ENCODE measurements at regions not wholly inside any gene's neighbourhood (a gene's known extent, or its start where the extent isn't known, plus 50 kb on each side); places are given as distances from the start of the nearest gene placed in this dataset.

DNA sequence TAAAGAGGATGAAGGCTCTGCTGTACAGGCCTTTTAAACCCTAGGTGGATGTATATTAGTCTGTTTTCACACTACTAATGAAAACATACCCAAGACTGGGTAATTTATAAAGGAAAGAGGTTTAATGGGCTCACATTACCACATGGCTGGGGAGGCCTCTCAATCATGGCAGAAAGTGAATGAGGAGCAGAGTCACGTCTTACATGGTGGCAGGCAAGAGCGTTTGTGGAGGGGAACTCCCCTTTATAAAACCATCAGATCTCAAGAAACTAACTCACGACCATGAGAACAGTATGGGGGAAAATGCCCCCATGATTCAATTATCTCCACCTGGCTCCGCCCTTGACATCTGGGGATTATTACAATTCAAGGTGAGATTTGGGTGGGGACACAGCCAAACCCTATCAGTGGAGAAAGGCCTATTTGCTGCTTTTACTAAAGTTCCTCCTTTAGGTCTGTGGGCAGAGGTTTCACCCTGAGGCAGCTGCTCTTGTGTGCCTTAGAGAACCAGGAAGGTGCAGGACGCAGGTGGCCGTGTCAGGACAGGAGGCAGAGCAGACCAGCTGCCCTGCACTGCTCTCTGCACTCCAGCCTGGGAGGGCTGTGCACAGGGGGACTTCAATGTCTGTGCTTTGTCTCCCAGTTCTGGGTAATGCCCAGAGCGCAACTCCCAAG, 178.8 kb upstream of the HDAC4 start:
- DNase-seq = no peak

- no peak for DNase-seq
These were observed 178.3 kb upstream of the HDAC4 start for GRCh38 chr2:239579081-239579480.

DNA sequence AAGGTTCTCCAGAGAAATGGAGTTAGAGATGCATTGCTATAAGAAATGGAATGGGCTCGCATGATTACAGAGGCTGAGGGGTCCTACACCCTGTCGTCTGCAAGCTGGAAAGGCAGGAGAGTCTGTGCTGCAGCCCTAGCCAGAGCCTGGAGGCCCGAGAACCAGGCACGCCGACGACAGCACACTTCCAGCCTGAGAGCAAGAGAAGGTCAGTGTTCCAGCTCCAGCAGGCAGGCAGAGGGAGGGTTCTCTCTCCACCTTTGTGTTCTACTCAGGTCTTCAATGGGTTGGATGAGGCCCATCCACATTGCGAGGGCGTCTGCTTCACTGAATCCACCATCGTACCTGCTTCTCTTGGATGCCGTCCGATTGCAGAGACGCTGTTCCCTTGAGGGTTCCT, 177.6 kb upstream of the HDAC4 start:
- DNase-seq = no peak

- DNase-seq = no peak
These were observed 177.1 kb upstream of the HDAC4 start for GRCh38 chr2:239577935-239578334.

DNA sequence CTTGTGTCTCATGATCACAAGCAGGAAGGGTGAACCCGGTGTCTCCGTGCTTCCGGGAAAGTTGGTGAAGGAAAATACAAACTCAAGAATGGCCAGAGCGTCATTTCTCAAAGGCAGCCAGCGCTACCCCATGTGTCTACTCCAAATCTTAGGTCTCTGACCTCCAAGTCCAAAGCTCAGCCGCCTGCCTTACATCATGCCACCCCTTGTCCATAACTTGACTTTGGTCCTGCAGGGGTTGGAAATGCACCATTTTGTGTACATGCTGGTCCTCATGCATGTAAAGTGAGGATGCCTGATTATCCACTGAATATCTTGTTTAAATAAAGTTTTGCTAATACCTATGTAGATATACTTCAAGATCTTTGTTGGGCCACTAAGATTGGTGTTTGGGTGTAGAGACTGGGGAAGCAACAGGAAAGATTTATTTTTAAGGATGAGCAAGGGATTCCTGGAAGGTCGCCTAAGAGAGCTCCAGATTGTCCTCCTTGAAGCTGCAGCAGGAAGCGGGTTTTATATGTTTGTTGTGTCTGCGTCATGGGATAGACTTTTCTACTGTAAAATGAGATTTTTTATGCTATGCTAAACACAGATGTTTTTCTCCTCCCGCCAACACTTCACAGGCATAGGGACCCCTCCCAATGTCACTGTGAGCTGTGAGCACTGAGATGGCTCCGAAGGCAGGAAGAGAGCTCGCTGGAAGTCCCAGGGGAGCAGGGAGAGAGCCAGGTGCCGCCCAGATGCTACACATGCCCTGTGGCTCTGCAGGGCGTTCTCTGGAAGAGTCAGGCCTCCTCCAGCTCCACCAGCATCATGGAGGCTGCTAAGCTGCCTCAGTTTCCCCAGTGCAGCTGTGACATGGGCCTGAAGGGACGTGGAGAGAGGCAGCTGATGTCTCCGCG, 176.2 kb upstream of the HDAC4 start:
- no peak for DNase-seq

DNA sequence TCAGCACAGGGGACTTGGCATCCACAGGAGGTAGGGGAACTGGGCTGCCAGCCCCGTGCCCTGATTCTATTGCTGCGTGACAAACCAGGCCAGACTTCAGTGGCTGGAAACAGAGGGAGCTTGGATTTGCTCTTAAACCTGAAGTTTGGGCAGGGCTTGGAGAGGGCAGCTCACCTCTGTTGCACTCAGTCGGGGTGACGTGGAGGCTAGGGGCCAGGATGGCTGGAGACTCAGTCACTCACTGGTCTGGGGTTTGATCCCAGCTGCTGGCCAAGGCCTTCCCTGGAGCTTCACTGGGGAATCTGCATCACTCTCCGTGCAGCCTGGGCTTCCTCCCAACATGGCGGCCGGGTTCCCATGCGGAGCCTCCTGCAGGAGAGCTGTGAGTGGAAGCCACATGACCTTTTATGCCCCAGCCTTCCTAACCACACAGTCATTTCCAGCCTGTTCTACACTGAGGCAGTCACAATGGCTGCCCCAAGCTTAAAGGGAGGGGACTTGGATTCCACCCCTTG, 175.2 kb upstream of the HDAC4 start:
- DNase-seq = no peak

GRCh38 chr2:239574434-239575156, 173.8 kb upstream of the HDAC4 start:
- no peak for DNase-seq

DNA sequence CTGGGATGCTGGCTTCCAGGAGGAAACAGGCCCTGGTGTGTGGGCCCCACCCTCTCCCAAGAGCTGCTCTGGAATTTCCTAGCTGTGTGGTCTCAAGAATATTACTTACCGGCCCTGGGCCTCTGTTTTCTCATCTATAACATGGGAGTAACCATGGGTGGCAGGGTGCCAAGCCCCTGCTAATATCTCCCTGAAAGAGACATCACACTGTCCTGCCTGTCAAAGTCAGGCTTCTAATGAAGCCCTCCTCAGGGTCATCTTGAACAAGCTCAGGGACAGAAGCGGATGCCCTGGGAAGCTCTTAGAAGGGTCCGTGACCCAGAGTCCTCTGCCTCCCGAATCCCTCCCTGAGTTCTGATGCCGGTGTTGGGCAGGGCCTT, 173.2 kb upstream of the HDAC4 start:
- no peak for DNase-seq

GRCh38 chr2:239570971-239571520, 170.2 kb upstream of the HDAC4 start:
- DNase-seq = no peak

DNA sequence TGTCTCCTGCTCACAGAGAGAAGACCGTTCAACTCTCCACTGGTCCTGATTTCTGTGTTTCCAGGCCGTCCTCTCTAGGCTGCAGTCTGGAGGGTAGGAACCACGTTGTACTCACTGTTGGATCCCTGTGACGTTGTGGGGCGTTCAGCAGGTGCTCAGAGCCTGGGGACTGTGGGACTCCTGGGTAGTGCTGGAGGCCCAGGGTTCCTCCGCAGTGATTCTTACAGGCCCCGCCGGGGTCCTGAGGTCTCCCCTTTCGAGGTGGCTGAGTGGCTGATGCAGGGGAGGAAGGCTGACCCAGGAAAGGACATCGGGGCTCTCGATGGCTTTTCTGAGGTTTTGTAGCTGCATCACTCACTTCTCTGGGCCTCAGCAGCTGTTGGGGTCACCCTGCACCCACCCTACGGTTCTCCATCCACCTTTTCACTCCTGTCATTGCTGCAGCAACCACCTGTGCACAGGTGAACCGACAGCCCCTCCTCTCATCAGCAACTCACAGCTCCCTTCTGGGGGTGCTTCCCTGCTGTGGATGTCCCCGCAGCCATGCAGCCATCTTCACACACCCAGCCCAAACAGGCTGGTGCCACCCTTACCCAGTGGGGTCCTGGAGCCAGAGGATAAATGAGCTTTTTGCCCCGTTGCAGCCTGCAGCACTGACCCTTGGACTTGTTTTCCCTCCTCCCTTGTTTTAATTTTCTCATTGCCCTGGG, 169.6 kb upstream of the HDAC4 start:
- DNase-seq = no peak

DNA sequence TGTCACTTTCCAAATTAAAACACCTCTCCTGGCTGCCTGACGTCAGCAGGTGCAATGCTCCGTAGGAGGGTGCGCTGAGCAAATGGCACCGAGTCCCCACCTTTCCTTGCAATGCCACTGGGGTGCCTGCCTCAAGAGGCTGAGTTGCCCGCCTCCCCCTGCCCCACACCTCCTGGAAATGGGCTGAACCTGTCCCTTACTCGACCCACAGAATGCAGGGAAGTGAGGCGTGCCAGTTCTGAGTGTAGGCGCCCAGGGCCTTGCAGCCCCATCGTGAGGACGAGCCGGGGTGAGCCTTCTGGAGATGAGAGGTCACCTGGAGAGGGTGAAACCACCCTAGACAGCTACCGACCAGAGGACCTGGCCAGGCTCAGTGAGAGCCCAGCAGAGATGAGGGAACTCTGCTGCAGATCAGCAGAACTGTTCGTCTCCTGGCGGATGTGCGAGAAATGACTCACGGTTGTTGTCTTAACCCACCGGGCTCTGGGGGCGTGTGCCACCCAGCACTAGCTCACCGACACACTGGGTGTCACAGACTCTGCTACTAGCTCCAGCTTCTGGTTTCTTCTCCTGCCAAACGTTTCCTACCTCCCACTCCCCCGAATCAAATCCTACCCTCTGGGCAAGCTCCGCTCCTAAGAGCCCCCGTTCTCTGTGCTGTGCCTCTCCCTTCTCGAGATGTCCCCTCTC, 168.7 kb upstream of the HDAC4 start:
- DNase-seq = no peak

GRCh38 chr2:239568601-239569000, 167.8 kb upstream of the HDAC4 start:
- DNase-seq = no peak

- DNase-seq = no peak
These were observed 167.0 kb upstream of the HDAC4 start for GRCh38 chr2:239567786-239568185.

DNA sequence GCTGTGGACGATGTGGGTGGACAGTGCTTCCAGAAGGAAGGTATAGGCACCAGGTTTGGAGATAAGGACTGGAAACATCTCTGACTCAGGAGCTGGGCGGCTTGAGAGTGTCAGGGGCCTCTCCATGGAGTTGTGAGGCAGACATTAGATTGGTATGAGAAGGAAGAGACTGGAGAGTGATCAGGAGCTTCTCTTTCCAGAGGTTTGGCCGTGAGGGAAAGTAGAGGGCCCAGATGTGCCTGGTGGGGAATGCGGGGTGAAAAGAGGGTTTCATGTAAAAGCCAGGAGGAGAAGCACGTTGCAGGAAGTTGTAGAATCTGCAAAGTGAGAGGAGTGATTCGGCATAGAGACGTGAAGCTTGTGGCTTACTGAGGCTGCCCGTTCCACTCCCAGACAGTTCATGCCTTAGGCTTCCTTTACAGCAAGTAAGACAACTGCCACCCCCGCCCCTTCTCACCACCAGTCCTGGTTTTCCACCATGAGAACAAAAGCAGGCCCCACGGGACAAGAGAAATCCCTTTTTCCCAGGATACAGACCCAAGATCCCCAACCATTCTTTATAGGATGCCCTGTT, 166.3 kb upstream of the HDAC4 start:
- no peak for DNase-seq

DNA sequence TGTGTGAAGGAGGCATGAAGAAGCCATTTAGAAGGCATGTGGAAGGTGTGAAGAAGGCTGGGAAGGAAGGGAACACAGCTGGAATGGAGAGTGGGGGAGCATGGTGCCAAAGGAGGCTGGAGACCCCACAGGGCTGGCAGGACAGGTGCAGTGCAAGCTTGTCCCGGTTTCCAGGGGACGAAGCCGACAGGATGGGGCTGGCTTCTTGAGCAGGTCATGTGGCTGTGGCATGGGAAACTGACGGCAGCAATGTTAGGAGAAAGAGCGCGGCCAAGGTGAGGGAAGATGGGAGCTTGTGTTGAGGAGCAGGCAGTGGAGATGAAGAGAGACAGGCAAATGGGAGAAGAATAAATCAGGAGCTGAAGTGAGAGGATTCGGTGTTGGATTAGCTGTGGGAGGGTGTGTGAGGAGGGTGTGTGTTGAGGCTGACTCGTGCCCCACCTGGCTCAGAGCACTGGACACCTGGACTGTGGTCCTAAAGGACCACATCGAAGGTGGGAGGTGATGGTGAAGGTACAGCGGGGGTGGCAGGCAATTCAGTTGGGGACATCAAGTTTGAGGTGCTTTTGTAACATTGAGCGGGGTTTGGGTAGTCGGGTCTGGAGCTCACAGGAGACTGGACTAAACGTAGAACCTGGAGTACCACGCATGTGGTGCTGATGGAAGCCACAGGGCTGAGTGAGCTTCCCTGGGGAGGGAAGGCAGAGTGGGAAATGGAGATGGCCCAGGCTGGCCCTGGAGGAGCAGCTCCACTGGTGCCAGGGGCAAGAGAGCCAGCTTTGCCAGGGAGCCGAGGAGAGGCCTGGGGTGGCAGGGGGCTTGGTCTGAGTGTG, 165.6 kb upstream of the HDAC4 start:
- no peak for DNase-seq

GRCh38 chr2:239564587-239564986, 163.8 kb upstream of the HDAC4 start:
- DNase-seq = no peak

GRCh38 chr2:239563561-239563960, 162.7 kb upstream of the HDAC4 start:
- no peak for DNase-seq

DNA sequence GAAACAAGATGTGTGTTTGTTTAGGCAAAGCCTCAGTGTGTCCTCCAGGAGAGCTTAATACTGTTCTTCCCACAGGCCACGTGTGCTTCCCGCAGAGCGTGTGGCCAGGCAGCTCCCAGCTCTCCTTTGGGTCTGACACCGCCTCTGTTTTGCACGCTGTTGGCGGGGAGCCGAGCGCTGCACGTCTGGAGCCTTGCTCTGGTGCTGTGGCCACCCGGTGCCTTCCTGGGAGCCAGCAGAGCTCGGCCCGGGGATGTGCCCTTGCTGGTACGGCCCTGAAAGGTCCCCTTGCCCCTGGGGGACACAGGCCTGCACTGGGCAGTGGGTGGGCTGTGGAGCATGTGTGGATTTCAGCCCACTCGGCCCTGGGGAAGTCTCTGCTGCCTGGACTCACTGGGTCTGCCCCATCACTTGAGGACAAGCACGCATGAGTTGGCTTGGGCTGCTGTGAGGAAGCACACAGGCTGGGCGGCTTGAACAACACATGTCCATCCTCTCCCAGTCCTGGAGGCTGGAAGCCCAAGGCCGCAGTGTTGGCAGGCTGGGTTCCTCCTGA, 160.7 kb upstream of the HDAC4 start:
- no peak for DNase-seq

- no peak for DNase-seq
These were observed 158.8 kb upstream of the HDAC4 start for GRCh38 chr2:239559417-239560261.
